Vagina (tissue), 2 donors: ENCODE measurements at regions not wholly inside any gene's neighbourhood (a gene's known extent, or its start where the extent isn't known, plus 50 kb on each side); places are given as distances from the start of the nearest gene placed in this dataset.

Experiments used
- POLR2AphosphoS5 ChIP-seq, 2 donors: sonication (generic); formaldehyde crosslinking; IDR thresholded peaks; one replicate each; pipeline ENCODE4 v1.9.0; 2017; ENCODE audit warnings: antibody characterized with exemption in 2 of 2, mild to moderate bottlenecking in 2 of 2, low read depth in 1 of 2; ENCODE audit not compliant: insufficient read depth in 1 of 2
- TF ChIP-seq, protein P1 (sequence below), 3 experiments: fragments of 450-650 bp in 2 of 3; fragments of 200-600 bp in 1 of 3; sonication (generic) in 1 of 3; IDR thresholded peaks; one replicate each; pipeline ENCODE4 v1.5.1; 2017 to 2019; ENCODE audit warnings: antibody characterized with exemption in 3 of 3, mild to moderate bottlenecking in 2 of 3, moderate library complexity in 2 of 3

DNA sequence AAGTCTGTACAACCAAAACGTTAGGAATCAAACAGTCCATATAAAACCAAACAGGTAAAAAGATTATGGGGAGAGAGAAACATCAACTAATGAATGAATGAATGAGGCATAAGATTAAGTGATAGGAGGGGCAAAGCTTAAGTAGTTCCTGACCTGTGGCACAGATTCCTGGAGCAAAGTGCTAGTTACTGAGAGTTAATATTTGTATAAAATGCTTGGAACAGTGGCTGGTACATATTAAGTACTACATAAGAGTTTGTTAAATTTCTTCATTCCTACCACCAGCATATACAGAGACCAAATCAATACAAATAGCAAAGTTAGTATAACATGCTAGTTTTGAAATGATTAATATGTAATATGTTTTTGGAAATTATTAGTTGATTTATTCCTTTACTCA lies 363.7 kb downstream of the ADAM29 start:
- TF ChIP-seq, protein P1, sequence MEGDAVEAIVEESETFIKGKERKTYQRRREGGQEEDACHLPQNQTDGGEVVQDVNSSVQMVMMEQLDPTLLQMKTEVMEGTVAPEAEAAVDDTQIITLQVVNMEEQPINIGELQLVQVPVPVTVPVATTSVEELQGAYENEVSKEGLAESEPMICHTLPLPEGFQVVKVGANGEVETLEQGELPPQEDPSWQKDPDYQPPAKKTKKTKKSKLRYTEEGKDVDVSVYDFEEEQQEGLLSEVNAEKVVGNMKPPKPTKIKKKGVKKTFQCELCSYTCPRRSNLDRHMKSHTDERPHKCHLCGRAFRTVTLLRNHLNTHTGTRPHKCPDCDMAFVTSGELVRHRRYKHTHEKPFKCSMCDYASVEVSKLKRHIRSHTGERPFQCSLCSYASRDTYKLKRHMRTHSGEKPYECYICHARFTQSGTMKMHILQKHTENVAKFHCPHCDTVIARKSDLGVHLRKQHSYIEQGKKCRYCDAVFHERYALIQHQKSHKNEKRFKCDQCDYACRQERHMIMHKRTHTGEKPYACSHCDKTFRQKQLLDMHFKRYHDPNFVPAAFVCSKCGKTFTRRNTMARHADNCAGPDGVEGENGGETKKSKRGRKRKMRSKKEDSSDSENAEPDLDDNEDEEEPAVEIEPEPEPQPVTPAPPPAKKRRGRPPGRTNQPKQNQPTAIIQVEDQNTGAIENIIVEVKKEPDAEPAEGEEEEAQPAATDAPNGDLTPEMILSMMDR (IDR thresholded peaks at IDR 0.05), result no peak
- no peak for TF ChIP-seq POLR2AphosphoS5 (IDR thresholded peaks at IDR 0.05; ENCODE audit: insufficient read depth in 1 of 2, low read depth in 1 of 2)
